SH-SY5Y (cell line): ENCODE measurements at regions not wholly inside any gene's neighbourhood (a gene's known extent, or its start where the extent isn't known, plus 50 kb on each side); places are given as distances from the start of the nearest gene placed in this dataset.

Experiments used
- GATA2 ChIP-seq: IDR thresholded peaks from 2 replicates; pipeline ENCODE4 v1.6.1; 2011; ENCODE audit warnings: mild to moderate bottlenecking, low read depth, low read length
- GATA3 ChIP-seq: IDR thresholded peaks from 2 replicates; pipeline ENCODE4 v1.6.1; 2011; ENCODE audit warnings: low read depth, mild to moderate bottlenecking, low read length, moderate library complexity

DNA sequence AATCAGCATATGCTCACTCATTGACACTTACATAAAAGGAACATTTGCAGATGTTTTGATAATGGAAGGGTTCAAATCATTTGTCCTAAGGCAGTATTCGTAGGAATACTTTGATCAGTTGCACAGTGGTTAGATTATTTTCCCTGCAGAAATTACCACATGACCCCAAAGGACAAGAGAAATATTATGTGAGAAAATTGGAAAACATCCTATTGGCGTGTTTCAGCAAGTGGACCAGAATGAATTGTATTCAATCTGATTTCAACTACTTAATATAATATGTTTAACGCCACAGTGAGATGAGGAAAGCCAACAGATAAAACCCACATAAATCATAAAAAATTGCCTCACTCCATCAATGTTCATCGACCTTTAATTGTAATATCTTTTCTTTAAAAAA, 195.0 kb upstream of the MDFIC2 start:
- TF ChIP-seq GATA2, result no peak
- no peak for TF ChIP-seq GATA3
